ENCODE measurements at regions not wholly inside any gene's neighbourhood (a gene's known extent, or its start where the extent isn't known, plus 50 kb on each side); places are given as distances from the start of the nearest gene placed in this dataset.

DNA sequence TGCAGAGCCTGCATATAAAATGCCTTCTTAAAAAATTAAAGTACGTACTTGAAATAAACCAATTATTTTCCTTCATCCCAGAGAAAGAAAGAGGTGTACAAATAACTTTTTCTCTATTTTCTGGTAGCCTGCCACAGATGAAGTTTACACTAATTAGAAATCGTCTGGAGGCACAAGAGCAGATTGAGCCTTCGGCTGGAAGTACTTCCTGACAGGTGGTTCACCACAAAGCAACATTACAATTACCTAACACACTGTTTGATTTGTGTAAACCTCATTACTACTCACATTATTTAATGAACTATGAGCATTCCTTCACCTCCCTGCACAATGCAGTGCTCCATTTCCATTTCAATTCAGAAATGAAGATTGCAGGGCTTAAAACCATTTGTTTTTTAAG lies 856.1 kb downstream of the SI start:
- no peak for TF ChIP-seq RARB (CRISPR knock-in tag; IDR thresholded peaks at IDR 0.05)
- TF ChIP-seq ZNF565 (CRISPR knock-in tag; conservative IDR thresholded peaks at IDR 0.05; ENCODE audit: low read depth) = no peak
- no peak for TF ChIP-seq ARNTL (CRISPR knock-in tag; IDR thresholded peaks at IDR 0.05; ENCODE audit: borderline replicate concordance, low read depth)
- TF ChIP-seq ZNF8 (CRISPR knock-in tag; IDR thresholded peaks at IDR 0.05) = no peak
- TF ChIP-seq ESRRG (CRISPR knock-in tag; IDR thresholded peaks at IDR 0.05) = no peak
- no peak for TF ChIP-seq TCF4 (CRISPR knock-in tag; IDR thresholded peaks at IDR 0.05; ENCODE audit: borderline replicate concordance)
- TF ChIP-seq, protein P1, sequence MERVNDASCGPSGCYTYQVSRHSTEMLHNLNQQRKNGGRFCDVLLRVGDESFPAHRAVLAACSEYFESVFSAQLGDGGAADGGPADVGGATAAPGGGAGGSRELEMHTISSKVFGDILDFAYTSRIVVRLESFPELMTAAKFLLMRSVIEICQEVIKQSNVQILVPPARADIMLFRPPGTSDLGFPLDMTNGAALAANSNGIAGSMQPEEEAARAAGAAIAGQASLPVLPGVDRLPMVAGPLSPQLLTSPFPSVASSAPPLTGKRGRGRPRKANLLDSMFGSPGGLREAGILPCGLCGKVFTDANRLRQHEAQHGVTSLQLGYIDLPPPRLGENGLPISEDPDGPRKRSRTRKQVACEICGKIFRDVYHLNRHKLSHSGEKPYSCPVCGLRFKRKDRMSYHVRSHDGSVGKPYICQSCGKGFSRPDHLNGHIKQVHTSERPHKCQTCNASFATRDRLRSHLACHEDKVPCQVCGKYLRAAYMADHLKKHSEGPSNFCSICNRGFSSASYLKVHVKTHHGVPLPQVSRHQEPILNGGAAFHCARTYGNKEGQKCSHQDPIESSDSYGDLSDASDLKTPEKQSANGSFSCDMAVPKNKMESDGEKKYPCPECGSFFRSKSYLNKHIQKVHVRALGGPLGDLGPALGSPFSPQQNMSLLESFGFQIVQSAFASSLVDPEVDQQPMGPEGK (CRISPR knock-in tag; IDR thresholded peaks at IDR 0.05; ENCODE audit: borderline replicate concordance) = no peak
- no peak for TF ChIP-seq ZFP3 (CRISPR knock-in tag; IDR thresholded peaks at IDR 0.05)
